Glutamatergic neuron (in vitro differentiated cells): ENCODE measurements at regions not wholly inside any gene's neighbourhood (a gene's known extent, or its start where the extent isn't known, plus 50 kb on each side); places are given as distances from the start of the nearest gene placed in this dataset.
A peak's percentile ranks its signal among the peaks of the same experiment; 100 is the strongest.

Experiments
- DNase-seq: peaks from one replicate; pipeline ENCODE4 v3.0.0; 2022
- H3K27ac Mint-ChIP-seq: one replicate; pipeline ENCODE4 v1.8.0; 2020; ENCODE audit warnings: mild to moderate bottlenecking, mixed read lengths, inconsistent platforms; ENCODE audit not compliant: unreplicated experiment
- H3K27me3 Mint-ChIP-seq: one replicate; pipeline ENCODE4 v1.8.0; 2020; ENCODE audit warnings: mild to moderate bottlenecking, moderate library complexity, mixed read lengths, inconsistent platforms; ENCODE audit not compliant: unreplicated experiment
- H3K36me3 Mint-ChIP-seq: one replicate; pipeline ENCODE4 v1.8.0; 2020; ENCODE audit warnings: mild to moderate bottlenecking, mixed read lengths, inconsistent platforms; ENCODE audit not compliant: unreplicated experiment
- H3K4me1 Mint-ChIP-seq: one replicate; pipeline ENCODE4 v1.8.0; 2020; ENCODE audit warnings: mild to moderate bottlenecking, low read depth, mixed read lengths, inconsistent platforms; ENCODE audit not compliant: unreplicated experiment
- H3K4me3 Mint-ChIP-seq: one replicate; pipeline ENCODE4 v1.8.0; 2020; ENCODE audit warnings: mild to moderate bottlenecking, mixed read lengths, inconsistent platforms; ENCODE audit not compliant: unreplicated experiment
- H3K9me3 Mint-ChIP-seq: one replicate; pipeline ENCODE4 v1.8.0; 2020; ENCODE audit warnings: mild to moderate bottlenecking, moderate library complexity, mixed read lengths, inconsistent platforms; ENCODE audit not compliant: unreplicated experiment
- CTCF ChIP-seq: fragments of 200-600 bp; sonication (generic); IDR thresholded peaks from one replicate; pipeline ENCODE4 v1.5.0; 2021; ENCODE audit not compliant: partially characterized antibody, unreplicated experiment

GRCh38 chr6:43869792-43870659, 100.0 kb downstream of the VEGFA start:
- Mint-ChIP-seq H3K36me3 (no peaks in the 10 kb centered on the region), H3K4me1 (peaks cover 2% of the 10 kb centered on the region), H3K9me3 (peaks cover 3% of the 10 kb centered on the region), H3K27ac (no peak overlapping the region), H3K27me3 (peaks cover 2% of the 10 kb centered on the region), H3K4me3 (no peak overlapping the region)
- no peak for TF ChIP-seq CTCF
- no peak for DNase-seq

- H3K9me3 Mint-ChIP-seq = peaks cover 3% of the 10 kb centered on the region
Observed at GRCh38 chr6:43869079-43869710, 99.2 kb downstream of the VEGFA start.

GRCh38 chr6:43868467-43868866, 98.5 kb downstream of the VEGFA start:
- no peak for DNase-seq
- Mint-ChIP-seq H3K4me3 (no peak overlapping the region), H3K27me3 (peaks cover 5% of the 10 kb centered on the region), H3K36me3 (no peaks in the 10 kb centered on the region), H3K4me1 (peaks cover 2% of the 10 kb centered on the region), H3K27ac (peak overlapping the region; percentile 48), H3K9me3 (peaks cover 3% of the 10 kb centered on the region)
- no peak for TF ChIP-seq CTCF

More at GRCh38 chr6:43869079-43869710, 99.2 kb downstream of the VEGFA start:
- H3K36me3 Mint-ChIP-seq = no peaks in the 10 kb centered on the region
- no peak overlapping the region for H3K4me3 Mint-ChIP-seq
- TF ChIP-seq CTCF = no peak
- no peak for DNase-seq
- peaks cover 2% of the 10 kb centered on the region for H3K4me1 Mint-ChIP-seq
- H3K27ac Mint-ChIP-seq = no peak overlapping the region
- H3K27me3 Mint-ChIP-seq = peaks cover 2% of the 10 kb centered on the region

- DNase-seq = no peak
- TF ChIP-seq CTCF = no peak
- H3K36me3 Mint-ChIP-seq = no peaks in the 10 kb centered on the region
- peaks cover 2% of the 10 kb centered on the region for H3K4me1 Mint-ChIP-seq
- peaks cover 5% of the 10 kb centered on the region for H3K27me3 Mint-ChIP-seq
- H3K4me3 Mint-ChIP-seq = no peak overlapping the region
- H3K9me3 Mint-ChIP-seq = peaks cover 3% of the 10 kb centered on the region
- H3K27ac Mint-ChIP-seq = no peak overlapping the region
Observed at GRCh38 chr6:43867996-43868395, 98.0 kb downstream of the VEGFA start.

- peaks cover 3% of the 10 kb centered on the region for H3K9me3 Mint-ChIP-seq
- no peak overlapping the region for H3K27ac Mint-ChIP-seq
- H3K27me3 Mint-ChIP-seq = peaks cover 5% of the 10 kb centered on the region
- no peak for DNase-seq
- peaks cover 2% of the 10 kb centered on the region for H3K4me1 Mint-ChIP-seq
- no peak overlapping the region for H3K4me3 Mint-ChIP-seq
- no peaks in the 10 kb centered on the region for H3K36me3 Mint-ChIP-seq
- TF ChIP-seq CTCF = no peak
Observed at GRCh38 chr6:43867246-43867645, 97.2 kb downstream of the VEGFA start.
